H1 (cell line): ENCODE measurements at regions not wholly inside any gene's neighbourhood (a gene's known extent, or its start where the extent isn't known, plus 50 kb on each side); places are given as distances from the start of the nearest gene placed in this dataset.

Experiments used
- ATF3 ChIP-seq: IDR thresholded peaks from 2 replicates; pipeline ENCODE4 v1.6.1; 2011; ENCODE audit warnings: low read depth, mild to moderate bottlenecking, low read length; ENCODE audit not compliant: insufficient read depth
- CTCF ChIP-seq, 3 experiments: IDR thresholded peaks; 1 replicate in 2 of 3; 2 replicates in 1 of 3; pipeline versions ENCODE4 v1.5.1 to v1.6.1; 2011; ENCODE audit warnings: low read length in 3 of 3, mild to moderate bottlenecking in 3 of 3, inconsistent platforms in 2 of 3, low read depth in 1 of 3, moderate library complexity in 1 of 3; ENCODE audit not compliant: insufficient read depth in 1 of 3; ENCODE audit errors: control extremely low read depth in 1 of 3
- GABPA ChIP-seq: IDR thresholded peaks from 2 replicates; pipeline ENCODE4 v1.6.1; 2011; ENCODE audit warnings: mild to moderate bottlenecking, low read length, moderate library complexity, borderline replicate concordance; ENCODE audit not compliant: insufficient read depth
- POLR2A ChIP-seq, 2 experiments: IDR thresholded peaks; 1 replicate in 1 of 2; 2 replicates in 1 of 2; pipeline ENCODE4 v1.6.1; 2011; ENCODE audit warnings: low read depth in 2 of 2, low read length in 2 of 2, mild to moderate bottlenecking in 2 of 2; ENCODE audit errors: control extremely low read depth in 1 of 2
- POLR2AphosphoS5 ChIP-seq: IDR thresholded peaks from 2 replicates; pipeline ENCODE4 v1.6.1; 2011; ENCODE audit warnings: low read depth, low read length
- TAF1 ChIP-seq: IDR thresholded peaks from 2 replicates; pipeline ENCODE4 v1.6.1; 2011; ENCODE audit warnings: mild to moderate bottlenecking, low read depth, low read length
- TCF12 ChIP-seq: IDR thresholded peaks from 2 replicates; pipeline ENCODE4 v1.6.1; 2011; ENCODE audit warnings: low read depth, mild to moderate bottlenecking, low read length
- TEAD4 ChIP-seq: IDR thresholded peaks from 2 replicates; pipeline ENCODE4 v1.6.1; 2012; ENCODE audit warnings: low read depth, low read length, inconsistent platforms, mixed read lengths
- YY1 ChIP-seq: IDR thresholded peaks from 2 replicates; pipeline ENCODE4 v1.6.1; 2011; ENCODE audit warnings: low read depth, mild to moderate bottlenecking, low read length
- ZNF274 ChIP-seq: IDR thresholded peaks from 2 replicates; pipeline ENCODE4 v1.7.0; 2012; ENCODE audit warnings: low read length, borderline replicate concordance; ENCODE audit errors: extremely low read depth

- TF ChIP-seq POLR2AphosphoS5 (no peak), TEAD4 (no peak), YY1 (no peak), ZNF274 (no peak), POLR2A (IDR thresholded peaks at IDR 0.05; ENCODE audit: control extremely low read depth in 1 of 2, low read depth in 2 of 2, low read length in 2 of 2) (no peak), TCF12 (no peak), TAF1 (no peak), GABPA (no peak), ATF3 (no peak), CTCF (IDR thresholded peaks at IDR 0.05; ENCODE audit: control extremely low read depth in 1 of 3, insufficient read depth in 1 of 3, low read depth in 1 of 3, low read length in 3 of 3) (no peak)
These were observed 133.5 kb upstream of the TMCC3 start for GRCh38 chr12:94783862-94784261.
